Lung (tissue), 11 donors: ENCODE measurements at regions not wholly inside any gene's neighbourhood (a gene's known extent, or its start where the extent isn't known, plus 50 kb on each side); places are given as distances from the start of the nearest gene placed in this dataset.

Experiments used
- ATAC-seq: fragments of 200-7000 bp; cut with Tn5 transposase; one replicate; pipeline ENCODE4 v1.9.1; 2020; ENCODE audit warnings: moderate number of reproducible peaks; ENCODE audit not compliant: insufficient read depth, low FRiP score
- DNase-seq, 3 donors: peaks; one replicate each; pipeline ENCODE4 v3.0.0-alpha.2; 2013 to 2017
- H3K27ac ChIP-seq, 2 donors: one replicate each; pipeline ENCODE4 v1.5.1; 2013; ENCODE audit warnings: mild to moderate bottlenecking in 2 of 2, moderate library complexity in 2 of 2, control low read depth in 1 of 2, inconsistent platforms in 1 of 2, low read depth in 1 of 2, low read length in 1 of 2
- H3K27me3 ChIP-seq, 3 donors: one replicate each; pipeline ENCODE4 v1.5.1; 2013; ENCODE audit warnings: low read length in 2 of 3; ENCODE audit not compliant: control insufficient read depth in 3 of 3, insufficient read depth in 3 of 3
- H3K36me3 ChIP-seq, 4 donors: one replicate each; pipeline ENCODE4 v1.5.1; 2013; ENCODE audit warnings: low read length in 4 of 4, mild to moderate bottlenecking in 1 of 4, moderate library complexity in 1 of 4; ENCODE audit not compliant: control insufficient read depth in 4 of 4, insufficient read depth in 4 of 4
- H3K4me1 ChIP-seq, 5 donors: one replicate each; pipeline ENCODE4 v1.5.1; 2013; ENCODE audit warnings: low read length in 5 of 5, mild to moderate bottlenecking in 2 of 5, moderate library complexity in 1 of 5; ENCODE audit not compliant: control insufficient read depth in 5 of 5, insufficient read depth in 5 of 5
- H3K4me3 ChIP-seq: one replicate; pipeline ENCODE4 v1.5.1; 2013; ENCODE audit warnings: mild to moderate bottlenecking, control low read depth, moderate library complexity
- H3K9ac ChIP-seq, 2 donors: one replicate each; pipeline ENCODE4 v1.5.1; 2013; ENCODE audit warnings: low read length in 2 of 2, control low read depth in 1 of 2; ENCODE audit not compliant: insufficient read depth in 1 of 2
- H3K9me3 ChIP-seq, 4 donors: one replicate each; pipeline ENCODE4 v1.5.1; 2013; ENCODE audit warnings: low read length in 3 of 4, mild to moderate bottlenecking in 1 of 4, moderate library complexity in 1 of 4; ENCODE audit not compliant: control insufficient read depth in 4 of 4, insufficient read depth in 3 of 4
- WGBS, 2 donors: extraction: QIAGEN DNeasy Blood & Tissue Kit; methylation state at CpG; one replicate each; pipeline ENCODE4 v1.1.7; 2013; 5-methylcytosine and 5-hydroxymethylcytosine counted together
- TF ChIP-seq, protein P1 (sequence below): IDR thresholded peaks from 2 replicates; pipeline ENCODE4 v1.5.1; 2012; ENCODE audit warnings: mild to moderate bottlenecking; ENCODE audit errors: control extremely low read depth, extremely low read depth
- donor health status: control.
- donor health status: control.
- donor health status: Bipolar disorder and iron deficiency.
- donor health status: healthy.
- donor health status: DM: yes; HTN: yes; CAD: no.

- Histone ChIP-seq H3K4me3 (no peak overlapping the region), H3K9ac (no peak overlapping the region), H3K27ac (no peak overlapping the region), H3K27me3 (no peaks in the 10 kb centered on the region), H3K9me3 (no peaks in the 10 kb centered on the region), H3K36me3 (no peaks in the 10 kb centered on the region), H3K4me1 (no peaks in the 10 kb centered on the region)
- TF ChIP-seq, protein P1, sequence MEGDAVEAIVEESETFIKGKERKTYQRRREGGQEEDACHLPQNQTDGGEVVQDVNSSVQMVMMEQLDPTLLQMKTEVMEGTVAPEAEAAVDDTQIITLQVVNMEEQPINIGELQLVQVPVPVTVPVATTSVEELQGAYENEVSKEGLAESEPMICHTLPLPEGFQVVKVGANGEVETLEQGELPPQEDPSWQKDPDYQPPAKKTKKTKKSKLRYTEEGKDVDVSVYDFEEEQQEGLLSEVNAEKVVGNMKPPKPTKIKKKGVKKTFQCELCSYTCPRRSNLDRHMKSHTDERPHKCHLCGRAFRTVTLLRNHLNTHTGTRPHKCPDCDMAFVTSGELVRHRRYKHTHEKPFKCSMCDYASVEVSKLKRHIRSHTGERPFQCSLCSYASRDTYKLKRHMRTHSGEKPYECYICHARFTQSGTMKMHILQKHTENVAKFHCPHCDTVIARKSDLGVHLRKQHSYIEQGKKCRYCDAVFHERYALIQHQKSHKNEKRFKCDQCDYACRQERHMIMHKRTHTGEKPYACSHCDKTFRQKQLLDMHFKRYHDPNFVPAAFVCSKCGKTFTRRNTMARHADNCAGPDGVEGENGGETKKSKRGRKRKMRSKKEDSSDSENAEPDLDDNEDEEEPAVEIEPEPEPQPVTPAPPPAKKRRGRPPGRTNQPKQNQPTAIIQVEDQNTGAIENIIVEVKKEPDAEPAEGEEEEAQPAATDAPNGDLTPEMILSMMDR: no peak
- 13 to 21% methylated on average over 1 of the region's 1 CpG for WGBS, 2 donors
- ATAC-seq: no peak
- DNase-seq: no peak
Measured at GRCh38 chrX:127649011-127649410, 403.2 kb downstream of the ACTRT1 start.

- Histone ChIP-seq H3K36me3 (no peaks in the 10 kb centered on the region), H3K27me3 (no peaks in the 10 kb centered on the region), H3K9me3 (peaks cover 0 to 3% (median 0%) of the 10 kb centered on the region in 4 donors), H3K4me1 (no peaks in the 10 kb centered on the region), H3K4me3 (no peak overlapping the region), H3K27ac (no peak overlapping the region), H3K9ac (no peak overlapping the region)
- ATAC-seq (no peak), DNase-seq (no peak)
- WGBS, 2 donors: 69 to 71% methylated on average over 5 of the region's 5 CpGs
- TF ChIP-seq, protein P1: no peak
Measured at GRCh38 chrX:127621780-127622179, 430.4 kb downstream of the ACTRT1 start.

DNA sequence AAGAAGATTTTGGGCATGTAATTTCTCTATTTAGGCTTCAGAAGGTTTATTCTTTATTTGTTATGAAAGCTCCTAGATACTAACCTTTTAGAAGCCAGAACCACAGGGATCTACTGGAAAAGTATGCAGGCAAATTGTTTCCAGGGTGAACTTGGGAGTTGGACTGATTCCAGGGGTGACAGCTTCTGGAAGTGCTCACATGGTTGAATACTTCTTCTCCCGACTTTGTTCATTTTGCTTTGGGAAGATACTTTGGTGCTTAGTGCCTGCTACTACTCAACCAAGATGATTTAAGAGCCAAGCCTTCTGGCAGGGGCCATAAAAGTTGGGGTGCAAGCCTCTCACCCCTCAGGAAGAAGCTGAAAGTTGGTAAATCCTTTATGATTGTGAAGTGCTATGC, 445.6 kb downstream of the ACTRT1 start:
- no peak for DNase-seq
- no peaks in the 10 kb centered on the region for H3K27me3 ChIP-seq
- 49 to 73% methylated on average over 1 of the region's 1 CpG for WGBS, 2 donors
- TF ChIP-seq, protein P1: no peak
- H3K9ac ChIP-seq: no peak overlapping the region
- no peak for ATAC-seq
- no peaks in the 10 kb centered on the region for H3K9me3 ChIP-seq
- H3K4me3 ChIP-seq: no peak overlapping the region
- no peaks in the 10 kb centered on the region for H3K4me1 ChIP-seq
- no peak overlapping the region for H3K27ac ChIP-seq
- H3K36me3 ChIP-seq: no peaks in the 10 kb centered on the region

GRCh38 chrX:127596882-127597281, 455.3 kb downstream of the ACTRT1 start:
- no peak overlapping the region for H3K9ac ChIP-seq
- ATAC-seq (no peak), DNase-seq (no peak)
- no peaks in the 10 kb centered on the region for H3K36me3 ChIP-seq
- H3K9me3 ChIP-seq: no peaks in the 10 kb centered on the region
- H3K27ac ChIP-seq: no peak overlapping the region
- H3K4me3 ChIP-seq: no peak overlapping the region
- H3K27me3 ChIP-seq: no peaks in the 10 kb centered on the region
- WGBS, 2 donors: 31 to 75% methylated on average over 1 of the region's 1 CpG
- TF ChIP-seq, protein P1: no peak
- no peaks in the 10 kb centered on the region for H3K4me1 ChIP-seq
